ENCODE measurements at regions not wholly inside any gene's neighbourhood (a gene's known extent, or its start where the extent isn't known, plus 50 kb on each side); places are given as distances from the start of the nearest gene placed in this dataset.

DNA sequence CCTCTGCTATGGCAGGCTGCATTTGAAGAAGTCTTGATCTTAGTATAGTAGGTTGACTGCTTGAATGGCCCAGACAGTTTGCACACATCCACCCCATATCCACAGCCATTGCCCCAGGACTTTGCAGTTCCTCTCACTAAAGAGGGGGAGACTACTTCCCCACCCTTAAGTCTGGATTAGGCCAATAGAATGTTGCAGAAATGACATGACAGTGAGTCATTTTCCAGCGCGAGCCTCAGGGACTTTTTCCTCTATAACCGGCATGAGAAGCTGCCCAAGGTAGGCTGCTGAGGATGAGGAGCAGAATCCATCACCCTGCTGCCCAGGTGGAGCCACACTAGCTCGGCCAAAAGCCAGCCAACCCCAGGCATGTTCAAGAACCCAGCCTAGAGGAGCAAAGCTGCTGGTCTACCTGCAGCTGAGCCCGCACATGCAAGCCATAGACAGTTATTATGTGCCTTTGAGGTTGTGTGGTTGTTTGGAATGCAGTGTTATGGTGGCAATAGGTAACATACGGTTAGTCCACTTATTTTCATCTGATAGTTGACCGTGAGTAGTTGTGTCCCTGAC is 113.9 kb downstream of the TLE3 start:
- no peak for DNase-seq (ENCODE audit: low read depth, low spot score)
- CTCF ChIA-PET, result interaction anchor here (1.2 kb wide), 1 partner anchor 483 kb away, joined by 4 read pairs; no protein-coding TSS in a partner anchor
- TF ChIP-seq, protein P1, sequence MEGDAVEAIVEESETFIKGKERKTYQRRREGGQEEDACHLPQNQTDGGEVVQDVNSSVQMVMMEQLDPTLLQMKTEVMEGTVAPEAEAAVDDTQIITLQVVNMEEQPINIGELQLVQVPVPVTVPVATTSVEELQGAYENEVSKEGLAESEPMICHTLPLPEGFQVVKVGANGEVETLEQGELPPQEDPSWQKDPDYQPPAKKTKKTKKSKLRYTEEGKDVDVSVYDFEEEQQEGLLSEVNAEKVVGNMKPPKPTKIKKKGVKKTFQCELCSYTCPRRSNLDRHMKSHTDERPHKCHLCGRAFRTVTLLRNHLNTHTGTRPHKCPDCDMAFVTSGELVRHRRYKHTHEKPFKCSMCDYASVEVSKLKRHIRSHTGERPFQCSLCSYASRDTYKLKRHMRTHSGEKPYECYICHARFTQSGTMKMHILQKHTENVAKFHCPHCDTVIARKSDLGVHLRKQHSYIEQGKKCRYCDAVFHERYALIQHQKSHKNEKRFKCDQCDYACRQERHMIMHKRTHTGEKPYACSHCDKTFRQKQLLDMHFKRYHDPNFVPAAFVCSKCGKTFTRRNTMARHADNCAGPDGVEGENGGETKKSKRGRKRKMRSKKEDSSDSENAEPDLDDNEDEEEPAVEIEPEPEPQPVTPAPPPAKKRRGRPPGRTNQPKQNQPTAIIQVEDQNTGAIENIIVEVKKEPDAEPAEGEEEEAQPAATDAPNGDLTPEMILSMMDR (IDR thresholded peaks at IDR 0.05; ENCODE audit: insufficient read depth, low read length, missing control alignments), result no peak
- POLR2A ChIA-PET, result no interaction called here
- H3K4me3 ChIP-seq (ENCODE audit: low read depth, low read length), result no peak overlapping the region

DNA sequence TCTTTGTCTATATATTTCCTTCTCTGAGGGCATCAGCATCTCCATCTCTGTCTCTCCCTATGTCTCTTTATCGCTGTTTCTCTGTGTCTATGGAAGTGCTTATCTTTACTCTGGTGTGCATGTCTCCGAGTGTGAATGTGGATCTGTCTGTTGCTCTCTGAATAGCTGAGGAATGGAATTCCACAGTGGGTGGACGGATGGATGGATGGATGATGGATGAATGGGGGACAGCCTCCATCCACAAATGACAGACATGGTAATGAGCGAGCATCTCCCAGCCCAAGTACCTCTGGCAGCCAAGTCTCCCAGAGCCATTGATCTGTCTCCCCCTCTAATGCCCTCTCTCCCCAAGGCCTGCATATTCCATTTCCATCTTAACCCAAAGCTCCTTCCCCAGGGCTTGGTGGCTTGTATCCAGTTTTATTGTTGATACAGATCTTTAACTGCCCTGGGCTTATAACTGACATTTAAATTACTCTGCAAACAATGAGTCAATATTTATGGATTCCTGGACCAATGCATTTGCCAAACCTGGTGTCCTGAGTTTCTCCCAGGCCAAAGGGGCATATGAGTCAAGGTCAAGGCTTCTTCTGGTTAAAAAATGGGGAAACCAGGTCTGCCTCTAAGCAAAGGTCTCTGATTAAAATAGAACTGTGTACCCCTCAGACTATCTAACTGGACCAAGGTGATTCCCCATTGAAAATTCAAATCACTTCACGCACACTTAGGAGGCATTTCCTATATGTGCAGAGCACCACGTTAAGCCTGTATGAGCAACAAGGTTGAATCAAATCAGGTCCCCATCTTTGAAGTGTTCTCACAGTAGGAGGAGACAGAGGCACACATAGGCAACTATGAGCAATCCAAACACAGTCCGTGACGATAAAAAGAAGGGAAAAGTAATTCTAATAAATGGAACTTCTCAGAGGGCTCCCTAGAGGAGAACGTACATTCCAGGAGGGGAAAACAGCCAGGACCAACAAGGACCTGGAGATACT is 109.9 kb downstream of the TLE3 start:
- TF ChIP-seq, protein P1 (IDR thresholded peaks at IDR 0.05; ENCODE audit: insufficient read depth, low read length, missing control alignments), result no peak
- CTCF ChIA-PET, result no interaction called here
- POLR2A ChIA-PET, result no interaction called here
- no peak overlapping the region for H3K4me3 ChIP-seq (ENCODE audit: low read depth, low read length)
- DNase-seq (ENCODE audit: low read depth, low spot score), result no peak

DNA sequence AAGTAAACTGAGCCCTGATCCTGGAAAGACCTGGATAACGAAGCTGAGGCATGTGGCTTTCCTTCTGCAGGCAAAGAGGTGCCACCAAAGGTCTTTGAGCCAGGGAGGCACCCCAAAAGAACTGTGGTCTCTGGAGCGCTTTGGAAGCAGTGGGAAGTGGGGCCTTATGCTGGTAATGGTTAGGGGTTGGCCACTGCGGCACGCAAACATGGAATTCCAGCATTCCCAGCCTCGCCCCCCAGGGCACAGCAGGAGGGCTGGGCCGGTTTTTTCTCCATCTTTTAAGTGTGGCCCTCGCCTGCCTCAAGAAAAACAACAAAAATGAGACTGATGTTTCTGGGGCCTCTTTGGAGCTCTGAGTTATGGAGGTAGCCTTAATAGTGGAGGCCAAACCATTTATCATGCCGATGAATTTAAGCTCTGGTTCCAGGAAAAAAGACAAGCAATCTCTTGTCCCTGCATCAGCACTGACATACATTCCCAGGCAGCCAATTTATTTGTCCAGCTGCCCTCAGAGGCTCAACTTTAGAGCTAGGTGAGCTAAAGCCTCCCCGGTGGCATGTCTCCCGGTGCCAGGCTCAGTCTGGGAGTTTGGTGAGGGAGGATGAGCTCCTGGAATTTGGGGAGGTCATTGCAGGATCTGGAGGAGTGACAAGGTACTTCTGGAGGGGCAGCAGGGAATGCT is 109.0 kb downstream of the TLE3 start:
- DNase-seq (ENCODE audit: low read depth, low spot score), result no peak
- ChIA-PET CTCF (no interaction called here), POLR2A (no interaction called here)
- TF ChIP-seq, protein P1 (IDR thresholded peaks at IDR 0.05; ENCODE audit: insufficient read depth, low read length, missing control alignments), result no peak
- H3K4me3 ChIP-seq (ENCODE audit: low read depth, low read length), result no peak overlapping the region

DNA sequence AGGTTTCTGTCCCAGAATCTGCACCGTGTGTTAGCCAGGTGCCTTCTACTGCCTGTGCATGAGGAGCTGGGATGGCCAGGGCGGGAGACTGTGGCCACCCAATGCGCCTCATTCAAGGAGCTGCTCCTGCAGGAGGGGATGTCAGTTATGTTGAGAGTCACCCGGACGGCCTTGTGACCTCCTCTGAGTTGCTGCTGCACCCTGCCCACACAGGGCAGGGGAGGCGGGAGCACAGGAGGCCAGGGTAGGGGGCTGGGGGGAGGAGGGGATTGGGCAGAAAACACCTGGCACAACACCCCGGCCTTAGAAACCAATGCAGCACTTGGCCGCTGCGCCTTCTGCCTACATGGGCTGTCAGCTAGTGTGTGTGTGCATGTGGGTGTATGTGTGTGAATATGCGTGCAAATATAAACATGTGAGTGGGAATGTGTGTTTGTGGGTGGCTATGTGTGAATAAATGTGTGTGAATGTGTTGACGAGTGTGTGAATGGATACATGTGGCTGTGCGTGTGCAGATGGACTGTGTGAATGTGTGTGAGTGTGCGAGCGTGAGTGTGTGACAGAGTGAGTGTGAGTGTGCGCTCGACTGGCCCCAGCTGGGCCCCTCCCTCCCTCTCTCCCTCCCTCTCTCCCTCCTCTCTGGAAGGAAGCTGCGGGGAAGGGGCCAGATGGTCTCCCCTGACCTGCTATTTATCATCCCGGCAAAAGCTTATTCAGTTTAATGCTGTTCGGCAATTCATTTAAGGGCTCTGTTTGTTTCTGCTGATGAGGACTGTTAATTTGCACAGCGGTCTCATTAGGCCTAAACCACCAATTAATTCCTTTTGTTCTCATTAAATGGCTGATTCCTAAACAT is 106.9 kb downstream of the TLE3 start:
- CTCF ChIA-PET, result no interaction called here
- POLR2A ChIA-PET, result no interaction called here
- no peak for DNase-seq (ENCODE audit: low read depth, low spot score)
- H3K4me3 ChIP-seq (ENCODE audit: low read depth, low read length), result no peak overlapping the region
- TF ChIP-seq, protein P1 (IDR thresholded peaks at IDR 0.05; ENCODE audit: insufficient read depth, low read length, missing control alignments), result no peak

DNA sequence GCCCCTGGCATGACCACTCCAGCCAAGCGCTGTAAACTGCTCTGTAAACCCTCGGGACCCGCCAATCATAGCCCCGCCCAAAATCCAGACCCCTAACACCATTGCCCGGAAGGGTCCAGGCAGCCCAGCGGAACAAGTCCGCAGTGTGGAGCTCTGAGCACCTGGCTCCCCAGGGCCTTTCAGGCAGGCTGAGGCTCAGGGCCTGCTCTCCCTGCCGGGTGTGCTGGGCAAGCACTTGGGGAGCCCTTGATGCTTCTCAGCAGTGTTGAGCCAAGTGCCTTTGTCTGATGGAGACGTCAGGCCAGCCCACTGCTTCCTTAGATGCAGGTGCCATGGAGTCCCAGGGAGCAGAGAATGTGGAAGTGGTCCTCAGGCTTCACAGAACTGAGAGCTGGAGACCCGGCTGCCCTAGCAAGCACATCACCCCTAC is 106.2 kb downstream of the TLE3 start:
- POLR2A ChIA-PET, result no interaction called here
- CTCF ChIA-PET, result no interaction called here
- TF ChIP-seq, protein P1 (IDR thresholded peaks at IDR 0.05; ENCODE audit: insufficient read depth, low read length, missing control alignments), result no peak
- DNase-seq (ENCODE audit: low read depth, low spot score), result no peak
- no peak overlapping the region for H3K4me3 ChIP-seq (ENCODE audit: low read depth, low read length)
